IPS DF 4.7 (cell line): ENCODE measurements at regions not wholly inside any gene's neighbourhood (a gene's known extent, or its start where the extent isn't known, plus 50 kb on each side); places are given as distances from the start of the nearest gene placed in this dataset.
"Not testable (repeated sequence)": the region's sequence is repeated elsewhere in the genome, so short reads cannot be mapped to it uniquely, and the experiment has no call there.

Experiments
- DNase-seq: peaks from one replicate; pipeline ENCODE4 v3.0.0-alpha.2; 2013; ENCODE audit warnings: low spot score; ENCODE audit errors: extremely low read depth

DNA sequence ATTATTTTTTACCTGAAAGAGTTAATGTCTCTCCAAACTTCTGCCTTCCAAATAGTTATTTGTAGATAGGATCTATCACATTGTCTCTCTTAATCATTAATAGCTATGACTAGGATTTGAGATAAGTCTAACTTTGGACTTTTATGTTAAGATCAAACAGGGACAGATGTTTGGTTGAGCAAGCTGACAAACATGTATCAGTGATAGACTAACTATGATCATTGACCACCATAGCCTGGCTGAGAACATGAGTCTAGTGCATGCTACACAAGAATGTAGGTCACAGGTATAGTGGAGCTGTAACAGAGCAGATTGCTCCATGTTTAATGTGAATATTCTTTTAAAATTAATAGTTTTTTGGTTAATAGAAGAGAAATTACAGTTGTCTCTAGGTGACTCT, 52.0 kb downstream of the SYT15B start:
- not testable (repeated sequence) for DNase-seq

GRCh38 chr10:47710443-47710842, 52.9 kb downstream of the SYT15B start:
- DNase-seq = not testable (repeated sequence)

- DNase-seq = not testable (repeated sequence)
These were observed 57.5 kb downstream of the SYT15B start for GRCh38 chr10:47705698-47706414.

GRCh38 chr10:47701285-47701684, 62.1 kb downstream of the SYT15B start:
- not testable (repeated sequence) for DNase-seq

DNA sequence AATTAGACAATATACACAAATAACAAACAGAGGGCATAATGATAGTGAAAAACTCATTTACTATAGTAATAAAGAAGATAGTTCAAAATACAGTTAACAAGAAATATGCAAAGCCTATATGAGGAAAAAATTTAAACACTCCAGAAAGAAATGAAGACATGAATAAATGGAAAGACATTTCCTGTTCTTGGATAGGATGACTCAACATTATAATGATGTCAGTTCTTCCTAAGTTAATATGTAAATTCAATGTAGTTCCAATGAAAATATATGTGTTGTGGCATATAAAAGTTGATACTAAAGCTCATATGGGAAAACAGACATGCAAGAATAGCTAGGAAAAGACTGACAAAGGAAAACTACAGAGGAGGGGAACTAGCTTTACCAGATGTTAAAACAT, 63.5 kb downstream of the SYT15B start:
- DNase-seq = not testable (repeated sequence)

GRCh38 chr10:47696170-47696569, 67.2 kb downstream of the SYT15B start:
- not testable (repeated sequence) for DNase-seq

DNA sequence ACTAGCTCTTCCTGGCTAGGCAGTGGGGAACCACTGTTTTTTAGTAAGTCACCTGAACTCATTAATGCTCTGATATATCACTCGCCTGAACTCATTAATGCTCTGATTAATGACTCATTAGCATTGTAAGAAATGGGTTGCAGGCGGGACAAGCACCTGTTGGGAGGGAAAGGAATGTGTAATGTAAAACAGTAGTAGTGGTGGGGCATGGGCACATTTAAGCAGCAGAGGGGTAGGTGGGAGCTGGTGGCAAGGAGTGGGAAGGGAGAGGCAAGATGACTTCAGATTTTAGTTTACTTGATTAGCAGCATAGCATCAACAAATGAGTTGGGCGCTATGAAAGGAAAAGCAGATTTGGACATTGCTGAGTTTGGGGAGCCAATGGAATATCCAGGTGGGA, 68.2 kb downstream of the SYT15B start:
- not testable (repeated sequence) for DNase-seq

DNA sequence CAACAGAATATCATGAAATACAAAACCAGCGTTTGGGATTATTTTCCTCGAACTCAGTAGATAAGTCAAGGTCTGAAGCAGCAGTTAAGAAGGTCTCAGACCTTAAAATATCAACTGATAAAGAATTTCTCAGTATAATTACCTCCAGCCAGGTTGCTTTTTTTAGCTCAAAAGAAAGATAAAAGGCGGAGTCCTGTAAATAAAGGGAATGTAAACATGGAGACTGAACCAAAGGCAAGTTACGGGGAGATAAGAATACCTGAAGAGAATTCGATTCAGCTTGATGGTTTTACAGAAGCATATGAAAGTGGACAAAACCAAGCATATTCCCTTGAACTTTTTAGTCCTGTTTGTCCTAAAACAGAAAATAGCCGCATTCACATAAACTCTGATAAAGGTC, 73.1 kb downstream of the SYT15B start:
- DNase-seq = not testable (repeated sequence)

- DNase-seq = not testable (repeated sequence)
These were observed 79.4 kb downstream of the SYT15B start for GRCh38 chr10:47683826-47684475.

DNA sequence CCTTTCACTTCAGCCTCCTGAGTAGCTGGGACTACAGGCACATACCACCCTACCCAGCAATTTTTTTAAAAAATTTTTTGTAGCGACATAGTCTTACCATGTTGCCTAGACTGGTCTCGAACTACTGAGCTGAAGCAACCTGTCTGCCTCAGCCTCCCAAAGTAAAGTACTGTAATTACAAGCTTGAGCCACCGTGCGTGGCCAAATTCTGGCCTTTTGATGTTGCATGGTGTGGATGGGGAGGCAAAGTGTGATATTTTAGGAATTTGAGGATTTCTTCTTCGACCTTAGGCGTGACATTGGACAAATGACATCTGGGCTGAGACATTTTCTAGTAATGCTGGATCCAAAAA, 81.8 kb downstream of the SYT15B start:
- DNase-seq = not testable (repeated sequence)

DNA sequence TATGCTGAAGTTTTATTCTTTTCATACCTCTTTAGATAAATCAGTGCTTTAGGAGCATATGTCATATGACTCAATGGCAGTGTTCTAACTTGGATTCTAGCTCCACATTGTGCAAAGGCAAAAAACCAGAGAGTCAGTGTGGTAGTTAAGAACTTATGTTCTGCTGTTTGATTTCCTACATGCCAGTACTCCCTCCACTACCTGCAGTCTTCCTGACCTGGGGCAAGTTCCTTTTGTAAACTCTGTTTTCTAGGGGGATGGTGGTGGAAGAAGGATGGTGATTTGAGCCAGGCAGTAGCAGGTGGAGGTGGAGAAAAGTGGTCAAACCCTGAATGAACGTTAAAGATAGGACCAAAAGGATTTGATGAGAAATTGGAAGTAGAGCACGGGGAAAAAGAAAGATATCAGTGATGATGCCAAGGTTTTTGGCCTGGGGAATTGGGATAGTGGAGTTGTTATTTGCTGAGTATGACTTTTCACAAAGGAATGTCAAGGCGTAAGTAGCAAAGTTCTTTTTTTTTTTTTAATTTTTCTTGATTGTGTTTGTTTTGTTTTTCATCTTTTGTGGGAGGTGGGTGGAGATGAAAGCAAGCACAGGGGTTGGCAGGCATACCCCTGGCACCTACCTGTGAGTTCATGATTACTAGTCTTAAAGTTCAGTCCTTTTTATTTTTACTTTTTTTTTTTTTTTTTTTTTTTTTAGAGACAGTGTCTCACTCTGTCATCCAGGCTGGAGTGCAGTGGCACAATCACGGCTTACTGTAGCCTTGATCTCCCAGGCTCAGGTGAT, 82.3 kb downstream of the SYT15B start:
- DNase-seq = not testable (repeated sequence)

DNA sequence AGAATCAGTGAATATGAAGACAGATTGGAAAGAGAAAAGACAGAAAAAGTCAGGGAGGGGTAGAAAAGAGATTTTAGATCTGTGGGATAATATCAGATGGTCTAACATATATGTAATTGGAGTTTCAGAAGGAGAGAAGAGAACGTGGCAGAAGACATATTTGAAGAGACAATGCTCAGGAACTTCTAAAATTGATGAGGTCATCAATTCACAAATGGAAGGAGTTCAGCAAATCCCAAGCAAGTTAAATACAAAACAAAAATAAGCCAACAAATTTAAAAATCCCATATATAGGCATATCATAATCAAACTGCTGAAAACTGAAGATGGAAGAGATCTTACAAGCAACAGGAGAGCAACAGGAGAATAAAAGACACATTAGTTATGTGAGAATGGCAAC, 87.3 kb downstream of the SYT15B start:
- not testable (repeated sequence) for DNase-seq

GRCh38 chr10:47675577-47675976, 87.8 kb downstream of the SYT15B start:
- not testable (repeated sequence) for DNase-seq

DNA sequence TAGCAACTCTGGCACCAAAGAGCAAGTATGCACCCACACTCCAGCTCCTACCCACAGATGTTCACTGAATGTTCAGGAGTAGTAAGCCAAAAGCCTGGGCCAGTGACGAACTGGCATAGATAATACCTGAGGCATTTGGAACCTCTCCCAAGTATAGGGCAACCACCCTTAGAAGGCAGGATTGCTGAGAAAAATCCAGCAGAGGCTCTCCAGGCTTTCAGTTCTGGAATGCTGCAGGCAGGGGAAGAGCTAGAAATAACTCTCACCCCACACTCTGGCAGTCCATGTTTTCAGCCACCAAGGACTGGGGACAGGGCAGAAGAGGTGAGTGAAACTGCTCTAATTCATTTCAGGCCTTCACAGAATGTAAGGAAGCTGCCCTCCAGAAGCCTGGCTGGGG, 90.3 kb downstream of the SYT15B start:
- DNase-seq = not testable (repeated sequence)

DNA sequence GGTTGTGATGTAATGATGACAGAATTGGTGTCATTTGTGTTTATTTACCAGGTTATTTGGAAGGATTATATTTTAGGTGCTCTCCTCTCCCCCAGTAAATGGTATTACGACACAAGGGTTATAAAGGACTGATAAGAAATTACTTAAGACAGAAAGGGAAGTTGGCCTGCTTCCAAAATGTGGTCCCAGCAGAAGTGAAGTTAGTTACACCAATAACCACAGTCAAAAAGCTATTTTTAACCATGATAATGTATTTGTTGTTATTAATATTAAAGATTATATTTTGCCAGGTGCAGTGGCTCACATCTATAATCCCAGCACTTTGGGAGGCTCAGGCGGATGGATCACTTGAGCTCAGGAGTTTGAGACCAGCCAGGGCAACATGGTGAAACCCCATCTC, 92.5 kb downstream of the SYT15B start:
- DNase-seq = not testable (repeated sequence)

DNA sequence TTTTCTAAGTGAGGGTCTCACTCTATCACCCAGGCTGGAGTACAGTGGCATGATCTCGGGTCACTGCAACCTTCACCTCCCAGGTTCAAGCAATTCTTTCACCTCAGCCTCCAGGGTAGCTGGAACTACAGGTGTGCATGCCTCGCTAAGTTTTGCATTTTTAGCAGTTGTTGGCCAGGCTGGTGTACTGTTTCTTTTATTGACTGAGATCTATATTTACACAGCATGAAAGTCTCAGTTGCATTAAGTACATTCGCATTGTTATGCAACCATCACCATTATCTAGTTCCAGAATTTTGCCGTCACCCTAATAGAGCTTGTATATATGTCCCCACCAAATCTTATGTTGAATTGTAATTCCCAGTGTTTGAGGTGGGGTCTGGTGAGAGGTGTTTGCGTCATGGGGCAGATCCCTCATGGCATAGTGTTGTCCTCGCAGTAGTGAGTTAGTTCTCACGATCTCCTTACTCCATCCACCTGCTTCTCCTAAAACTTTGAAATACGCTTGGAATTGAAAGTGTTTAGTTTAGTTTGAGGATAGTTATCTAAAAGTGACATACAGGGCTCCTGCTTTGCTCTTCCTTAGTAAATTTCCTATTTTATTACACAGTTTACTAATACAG, 101.3 kb downstream of the SYT15B start:
- not testable (repeated sequence) for DNase-seq

GRCh38 chr10:47656732-47657131, 106.7 kb downstream of the SYT15B start:
- not testable (repeated sequence) for DNase-seq

- DNase-seq = not testable (repeated sequence)
These were observed 109.2 kb downstream of the SYT15B start for GRCh38 chr10:47654161-47654560.

DNA sequence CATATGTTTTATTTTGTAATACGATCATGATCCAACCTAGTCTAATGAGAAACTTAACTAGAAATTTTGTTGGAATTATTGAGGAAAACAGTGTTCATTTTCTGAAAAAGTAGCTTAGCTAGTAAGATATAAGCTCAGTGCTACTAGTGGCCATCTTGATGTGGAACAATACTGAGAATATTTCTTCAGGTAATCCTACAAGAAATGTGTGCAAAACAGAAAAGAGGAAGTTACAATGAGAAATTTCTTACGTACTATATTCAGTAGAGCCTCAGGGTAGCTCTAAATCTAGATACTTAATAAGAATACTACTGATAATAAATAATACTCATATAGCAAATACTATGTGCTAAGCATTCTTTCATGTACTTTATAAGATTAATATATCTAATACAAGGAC, 114.8 kb downstream of the SYT15B start:
- not testable (repeated sequence) for DNase-seq

DNA sequence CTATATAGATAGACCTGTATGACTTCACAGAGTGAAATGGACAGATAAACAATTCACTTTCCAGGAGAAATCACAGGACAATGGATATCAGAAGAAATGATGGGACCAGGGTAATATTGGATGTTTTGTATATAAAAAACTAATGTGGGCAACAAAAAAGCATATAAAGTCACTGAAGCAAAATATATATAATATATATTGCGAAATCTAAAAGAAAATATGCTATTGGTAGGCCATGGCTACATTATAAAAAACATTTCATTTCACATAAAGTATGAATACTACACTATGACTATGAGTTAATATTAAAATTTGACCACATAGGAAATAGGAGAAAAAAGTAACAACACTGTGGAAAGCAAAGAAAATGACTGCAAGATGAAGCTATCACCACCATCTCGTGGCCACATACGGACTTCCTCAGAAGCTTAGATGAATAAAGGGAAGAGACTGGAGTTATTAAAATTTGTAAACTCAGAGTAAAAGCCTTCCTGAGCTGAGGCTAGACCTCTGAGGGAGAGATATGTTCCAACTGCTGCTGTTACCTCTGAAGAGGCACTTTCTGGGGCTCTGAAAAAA, 115.8 kb downstream of the SYT15B start:
- not testable (repeated sequence) for DNase-seq

DNA sequence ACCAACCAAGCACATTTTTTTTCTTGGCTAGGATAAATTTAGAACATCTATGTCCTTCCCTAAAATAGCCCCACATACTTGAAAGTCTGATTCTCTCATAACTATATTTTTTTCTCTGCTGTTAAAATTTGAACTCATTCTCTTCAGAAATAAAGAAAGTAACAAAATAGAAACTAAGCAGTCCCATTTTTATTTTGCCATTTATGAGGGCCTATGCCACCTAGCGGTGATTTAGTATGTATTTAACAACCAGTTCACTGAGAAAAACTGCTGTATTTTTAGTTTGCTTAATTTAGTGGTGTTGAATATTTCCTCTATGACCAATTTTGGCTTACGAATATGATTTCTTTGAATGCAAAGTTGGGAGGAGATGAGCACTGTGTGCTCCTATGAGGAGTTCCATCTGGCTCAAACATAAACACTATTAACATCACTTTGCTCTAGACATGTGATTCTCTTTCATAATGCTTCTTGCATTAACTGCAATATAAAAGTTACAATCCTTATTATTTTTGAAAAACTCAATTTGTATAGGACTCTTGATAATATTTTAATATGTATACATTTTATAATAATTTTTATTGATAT, 116.6 kb downstream of the SYT15B start:
- not testable (repeated sequence) for DNase-seq
